Body of pancreas (tissue), 4 donors: ENCODE measurements at regions not wholly inside any gene's neighbourhood (a gene's known extent, or its start where the extent isn't known, plus 50 kb on each side); places are given as distances from the start of the nearest gene placed in this dataset.

Experiments
- CTCF ChIP-seq, 7 experiments: fragments of 450-650 bp in 4 of 7; fragments of 200-600 bp in 3 of 7; sonication (generic) in 3 of 7; IDR thresholded peaks; one replicate each; pipeline ENCODE4 v1.5.1; 2016 to 2019; ENCODE audit warnings: antibody characterized with exemption in 7 of 7
- POLR2A ChIP-seq, 3 donors: fragments of 450-650 bp; IDR thresholded peaks; one replicate each; pipeline ENCODE4 v1.6.1; 2016; ENCODE audit warnings: antibody characterized with exemption in 3 of 3, mild to moderate bottlenecking in 2 of 3

- no peak for TF ChIP-seq CTCF (IDR thresholded peaks at IDR 0.05)
- TF ChIP-seq POLR2A (IDR thresholded peaks at IDR 0.05), result no peak
These were observed 197.9 kb upstream of the SETBP1 start for GRCh38 chr18:44482761-44483160.
